HG03442 (cell line): ENCODE measurements at regions not wholly inside any gene's neighbourhood (a gene's known extent, or its start where the extent isn't known, plus 50 kb on each side); places are given as distances from the start of the nearest gene placed in this dataset.
A peak's percentile ranks its signal among the peaks of the same experiment; 100 is the strongest.
"Not testable (repeated sequence)": the region's sequence is repeated elsewhere in the genome, so short reads cannot be mapped to it uniquely, and the experiment has no call there.

Source experiments
- ATAC-seq: cut with Tn5 transposase; IDR thresholded peaks from one replicate; pipeline ENCODE4 v1.9.1; 2021; ENCODE audit warnings: mild to moderate bottlenecking, moderate library complexity; ENCODE audit not compliant: unreplicated experiment

- ATAC-seq: no peak
Measured at GRCh38 chr13:99743094-99743493, 228.5 kb downstream of the ZIC5 start.

GRCh38 chr13:99741960-99742359, 229.6 kb downstream of the ZIC5 start:
- no peak for ATAC-seq

DNA sequence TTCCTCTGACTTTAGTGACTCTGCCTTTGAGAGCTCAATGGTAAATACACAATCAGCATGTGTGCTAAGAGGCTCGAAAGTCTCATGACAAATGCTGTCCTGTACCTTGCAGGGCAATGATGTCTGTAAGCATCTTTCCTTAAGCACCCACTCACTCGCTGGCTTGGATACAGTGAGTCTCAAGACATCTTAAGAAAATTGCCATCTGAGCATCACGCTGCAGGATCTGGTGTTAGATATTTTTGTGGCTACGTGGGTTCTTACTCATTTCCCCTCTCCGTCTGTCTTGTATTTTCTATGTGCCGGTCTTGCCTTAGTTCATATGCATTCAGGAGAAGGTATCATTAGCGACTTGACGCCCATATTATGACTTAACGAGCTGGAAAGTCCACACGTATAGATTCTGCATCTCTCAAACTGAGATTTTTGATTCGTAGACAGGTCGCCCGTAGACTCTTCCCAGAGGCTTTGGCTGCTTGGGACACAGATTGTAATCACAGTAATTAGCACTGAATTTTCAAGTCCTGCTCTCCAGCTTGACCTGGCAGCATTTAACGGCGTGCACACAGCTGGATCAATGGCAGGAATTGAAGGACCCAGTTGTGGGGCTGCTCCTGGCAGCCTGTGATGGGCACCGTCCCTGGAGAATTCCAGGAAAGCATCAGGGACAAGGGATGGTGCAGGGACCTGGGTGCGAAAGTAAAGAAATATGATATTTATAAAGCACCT, 231.2 kb downstream of the ZIC5 start:
- ATAC-seq: no peak

GRCh38 chr13:99738626-99739025, 232.9 kb downstream of the ZIC5 start:
- ATAC-seq: no peak

DNA sequence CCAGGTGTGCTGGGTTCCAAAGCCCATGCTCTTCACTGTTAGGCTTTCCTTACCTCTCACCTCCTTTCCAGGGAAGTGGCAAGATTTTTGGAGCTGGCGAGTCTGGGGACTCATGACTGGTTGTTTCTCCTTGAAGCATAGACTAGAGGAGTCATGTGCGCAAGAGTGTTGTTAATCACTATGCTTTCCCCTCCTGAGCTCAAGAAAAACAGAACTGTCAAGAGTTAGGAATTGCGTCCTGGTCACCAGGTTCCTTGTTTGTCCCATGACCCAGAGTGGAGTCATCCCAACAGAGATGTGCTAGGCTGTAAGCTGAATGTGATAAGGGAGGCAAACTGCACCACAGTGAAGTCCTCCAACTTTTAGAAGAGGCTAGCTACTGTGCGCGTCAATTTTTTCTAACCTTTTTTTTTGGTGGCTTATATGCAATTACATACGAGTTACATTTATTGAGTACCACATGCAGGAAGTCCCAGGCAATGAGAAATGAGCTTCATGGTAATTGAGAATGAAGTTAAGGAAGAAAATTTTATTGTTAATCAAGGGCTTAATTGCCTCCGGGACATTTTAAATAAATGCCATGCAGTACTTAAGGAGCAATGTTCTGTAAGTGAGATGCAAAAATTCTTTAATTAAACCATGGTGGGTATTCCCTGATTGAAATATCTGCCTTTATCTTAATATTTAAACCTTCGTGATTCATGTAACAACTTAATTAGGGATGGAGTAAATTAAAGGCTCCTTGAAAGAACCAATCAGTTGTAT, 233.9 kb downstream of the ZIC5 start:
- no peak for ATAC-seq

DNA sequence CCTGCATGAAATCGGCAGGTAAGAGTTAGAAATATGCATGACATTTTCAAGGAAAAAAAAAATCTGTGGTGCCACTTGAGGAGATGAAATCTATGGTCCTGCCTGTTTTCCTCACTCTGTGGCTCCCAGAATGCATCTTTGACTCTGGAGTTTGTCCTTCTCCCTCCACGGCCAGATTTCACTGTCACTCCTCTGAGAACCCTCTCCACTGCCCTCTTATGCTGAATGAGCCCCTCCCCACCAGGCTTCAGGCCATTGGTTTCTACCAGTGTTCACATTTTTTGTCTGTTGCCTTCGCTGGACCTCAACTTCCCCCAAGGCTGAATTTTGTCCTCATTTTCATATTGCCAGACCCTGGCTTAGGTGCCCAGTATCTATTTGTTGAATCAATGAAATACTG, 235.0 kb downstream of the ZIC5 start:
- no peak for ATAC-seq

DNA sequence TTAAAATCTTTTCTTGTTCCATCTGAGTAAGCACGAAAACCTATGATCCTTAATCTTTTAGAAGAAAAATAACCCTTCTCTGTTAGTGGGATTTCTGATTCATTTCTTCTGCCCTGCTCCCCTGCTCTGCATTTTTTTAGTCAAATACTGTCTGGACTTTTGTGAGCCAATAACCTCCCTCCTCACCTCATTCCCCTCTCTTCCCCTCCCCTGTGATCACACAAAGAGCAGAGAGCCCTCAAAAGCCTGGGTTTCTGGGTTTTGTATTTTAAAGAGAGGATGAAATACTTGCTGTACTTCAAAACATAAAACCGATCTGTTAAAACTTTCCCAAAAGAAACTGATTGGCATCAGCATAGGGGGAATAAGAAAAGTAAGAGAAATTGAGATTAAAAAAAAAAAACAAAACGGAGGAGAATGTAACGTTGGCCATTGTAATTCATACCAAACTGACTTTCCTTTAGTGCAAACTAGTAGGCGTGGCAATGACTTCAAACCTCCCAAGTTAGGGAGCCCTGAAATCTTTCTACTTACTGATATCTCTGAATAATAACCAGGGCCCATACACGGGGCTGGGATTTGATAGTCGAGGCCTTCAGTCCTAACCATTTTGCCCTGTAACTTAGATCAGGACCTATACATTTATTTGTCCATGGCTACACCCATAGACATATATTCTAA, 232.9 kb downstream of the TM9SF2 start:
- ATAC-seq: no peak

- ATAC-seq: no peak
Measured at GRCh38 chr13:99733346-99733745, 232.1 kb downstream of the TM9SF2 start.

GRCh38 chr13:99731747-99732146, 230.5 kb downstream of the TM9SF2 start:
- ATAC-seq: no peak

GRCh38 chr13:99730403-99730802, 229.1 kb downstream of the TM9SF2 start:
- no peak for ATAC-seq

DNA sequence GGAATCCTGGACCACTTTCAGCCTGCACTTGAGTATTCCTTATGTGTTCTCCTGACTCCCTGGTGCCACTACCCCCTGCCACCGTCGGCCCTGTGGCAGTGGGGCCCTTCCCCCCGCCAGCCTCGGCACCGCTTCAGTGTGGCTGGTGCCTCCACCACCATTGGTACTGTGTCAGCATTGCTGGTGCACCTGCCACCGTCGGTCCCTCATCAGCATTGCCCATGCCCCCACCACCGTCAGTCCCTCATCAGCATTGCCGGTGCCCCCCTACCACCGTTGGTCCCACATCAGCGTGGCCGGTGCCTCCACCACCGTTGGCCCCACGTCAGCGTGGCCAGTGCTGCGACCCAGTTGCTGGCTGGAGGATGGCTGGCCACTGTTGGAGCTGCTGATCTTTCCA, 228.5 kb downstream of the TM9SF2 start:
- no peak for ATAC-seq

GRCh38 chr13:99727651-99728050, 226.4 kb downstream of the TM9SF2 start:
- not testable (repeated sequence) for ATAC-seq

GRCh38 chr13:99726282-99726894, 225.1 kb downstream of the TM9SF2 start:
- no peak for ATAC-seq

GRCh38 chr13:99725644-99726043, 224.4 kb downstream of the TM9SF2 start:
- ATAC-seq: no peak

DNA sequence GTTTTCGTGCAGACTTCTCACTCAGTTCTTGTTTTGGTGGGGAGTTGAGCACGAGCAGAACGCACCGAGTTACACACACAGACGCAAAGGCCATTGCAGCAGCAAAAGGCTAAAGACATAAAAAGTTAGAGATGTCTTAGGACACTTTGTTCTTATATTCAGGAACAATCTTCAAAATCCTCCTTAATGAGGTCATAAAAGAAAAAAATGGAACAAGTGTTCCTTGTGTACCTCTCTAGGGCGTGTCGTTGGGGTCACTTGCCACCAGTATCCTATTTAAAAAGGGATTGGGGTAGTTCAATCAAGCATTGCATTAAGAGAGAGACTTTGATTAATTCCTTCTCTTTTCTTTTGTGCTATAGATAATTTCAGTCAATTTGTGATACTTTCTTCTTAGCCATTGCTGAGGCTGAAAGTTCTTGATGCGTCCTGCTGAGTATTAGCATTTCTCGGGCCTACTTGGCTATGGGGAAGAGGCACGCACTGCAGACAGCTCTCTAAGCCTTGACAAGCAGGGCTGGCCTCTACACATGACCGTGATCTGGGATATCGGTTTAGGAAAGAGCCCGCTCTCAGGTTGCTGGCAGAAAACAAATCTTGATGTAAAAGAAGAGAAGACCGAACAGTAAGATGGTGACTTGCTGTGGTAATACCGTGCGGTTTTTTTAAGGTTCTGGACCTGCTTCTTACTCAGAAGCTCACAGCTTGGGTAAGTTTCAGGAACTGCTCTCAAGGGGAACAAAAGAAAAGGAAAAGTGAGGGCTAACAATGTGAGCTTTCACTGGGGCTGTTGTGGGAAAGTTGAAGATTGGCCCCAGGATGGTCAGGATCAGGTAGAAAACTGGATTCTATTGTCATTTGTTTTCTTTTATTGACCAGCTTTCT, 223.6 kb downstream of the TM9SF2 start:
- peak; percentile 86 for ATAC-seq

- ATAC-seq: no peak
Measured at GRCh38 chr13:99723878-99724277, 222.6 kb downstream of the TM9SF2 start.

- no peak for ATAC-seq
Measured at GRCh38 chr13:99722931-99723330, 221.7 kb downstream of the TM9SF2 start.

GRCh38 chr13:99722338-99722818, 221.1 kb downstream of the TM9SF2 start:
- no peak for ATAC-seq

GRCh38 chr13:99721606-99722337, 220.5 kb downstream of the TM9SF2 start:
- no peak for ATAC-seq
